K562 (cell line): ENCODE measurements at regions not wholly inside any gene's neighbourhood (a gene's known extent, or its start where the extent isn't known, plus 50 kb on each side); places are given as distances from the start of the nearest gene placed in this dataset.

Source experiments
- ATAC-seq: fragments of 200-7000 bp; cut with Tn5 transposase; 3 replicates; pipeline ENCODE4 v1.9.1; 2020; ENCODE audit warnings: moderate library complexity
- BruUV-seq: library from RNA; stranded (reverse); fragments of 400-500 nt; replicated peaks from 2 replicates; lab custom pipeline; 2021; lab: Mats Ljungman, UMichigan
- CTCF ChIA-PET: fragments of 300-600 bp; formaldehyde crosslinking; extraction: SDS; loops from one replicate; lab custom pipeline; 2021; ENCODE audit warnings: low intra/inter-chr PET ratio; lab: Yijun Ruan, JAX
- POLR2A ChIA-PET: fragments of 300-600, 350-650 bp; sonication (Branson Sonifier 250); formaldehyde crosslinking; extraction: SDS; loops from one replicate; lab custom pipeline; 2021; ENCODE audit warnings: antibody characterized with exemption, inconsistent platforms; lab: Yijun Ruan, JAX
- DNase-seq, 4 experiments: peaks; one replicate each; pipeline versions ENCODE4 v3.0.0 to v3.0.0-alpha.2; 2011 to 2018; ENCODE audit warnings: low spot score in 3 of 4, mixed read lengths in 3 of 4; ENCODE audit errors: extremely low read depth in 1 of 4
- FAIRE-seq: peaks from 2 replicates; lab custom pipeline; 2011; peaks lifted over from hg19 to GRCh38; lab: Jason Lieb, UNC
- H2AFZ ChIP-seq: 2 replicates; pipeline ENCODE4 v1.6.0; 2011; ENCODE audit warnings: low read depth, low read length, control low read depth, inconsistent platforms
- H3K27ac ChIP-seq: fragments of 200-600 bp; 3 replicates; pipeline ENCODE4 v1.8.0; 2011; ENCODE audit warnings: low read depth, mild to moderate bottlenecking, control low read depth, inconsistent platforms, low read length, moderate library complexity, mixed read lengths; ENCODE audit errors: extremely low read depth
- H3K27me3 ChIP-seq, 2 experiments: fragments of 300-600 bp in 1 of 2; 2 replicates in 1 of 2; 3 replicates in 1 of 2; pipeline versions ENCODE4 v1.6.0 to v1.8.0; 2011; ENCODE audit warnings: inconsistent platforms in 2 of 2, low read length in 2 of 2, mild to moderate bottlenecking in 1 of 2, mixed read lengths in 1 of 2, moderate library complexity in 1 of 2; ENCODE audit not compliant: control insufficient read depth in 2 of 2, insufficient read depth in 2 of 2
- H3K36me3 ChIP-seq: fragments of 300-600 bp; 3 replicates; pipeline ENCODE4 v1.8.0; 2011; ENCODE audit warnings: mild to moderate bottlenecking, low read length, inconsistent platforms; ENCODE audit not compliant: control insufficient read depth, insufficient read depth
- H3K4me1 ChIP-seq, 2 experiments: fragments of 200-600 bp in 1 of 2; replicated peaks in 1 of 2; 2 replicates in 1 of 2; 3 replicates in 1 of 2; pipeline versions ENCODE4 v1.5.1 to v1.8.0; 2011; ENCODE audit warnings: inconsistent platforms in 2 of 2, low read length in 2 of 2, mild to moderate bottlenecking in 1 of 2, mixed read lengths in 1 of 2, moderate library complexity in 1 of 2; ENCODE audit not compliant: control insufficient read depth in 2 of 2, insufficient read depth in 2 of 2
- H3K4me2 ChIP-seq: 2 replicates; pipeline ENCODE4 v1.6.1; 2011; ENCODE audit warnings: low read length, control low read depth, inconsistent platforms, mixed read lengths; ENCODE audit not compliant: insufficient read depth
- H3K4me3 ChIP-seq: fragments of 200-600 bp; sonication (generic), shearing (Covaris generic); 2 replicates; pipeline ENCODE4 v1.5.1; 2016; ENCODE audit warnings: control low read depth, inconsistent platforms
- H3K79me2 ChIP-seq: fragments of 200-600 bp; 3 replicates; pipeline ENCODE4 v1.8.0; 2011; ENCODE audit warnings: low read length, inconsistent platforms; ENCODE audit not compliant: control insufficient read depth, insufficient read depth
- H3K9ac ChIP-seq, 2 experiments: 2 replicates each; pipeline versions ENCODE4 v1.6.0 to v1.6.1; 2011; ENCODE audit warnings: low read depth in 2 of 2, low read length in 2 of 2, control low read depth in 1 of 2, inconsistent platforms in 1 of 2, mild to moderate bottlenecking in 1 of 2, mixed read lengths in 1 of 2; ENCODE audit not compliant: insufficient read depth in 1 of 2
- H3K9me1 ChIP-seq: one replicate; pipeline ENCODE4 v1.6.0; 2011; ENCODE audit warnings: inconsistent platforms, mild to moderate bottlenecking, low read length, moderate library complexity; ENCODE audit not compliant: control insufficient read depth, insufficient read depth
- H3K9me3 ChIP-seq: replicated peaks from 2 replicates; pipeline ENCODE4 v1.5.1; 2011; ENCODE audit warnings: low read depth, low read length, inconsistent platforms; ENCODE audit not compliant: control insufficient read depth, insufficient read depth
- H4K20me1 ChIP-seq: replicated peaks from 2 replicates; pipeline ENCODE4 v1.6.1; 2011; ENCODE audit warnings: low read length, inconsistent platforms, mixed read lengths; ENCODE audit not compliant: control insufficient read depth, insufficient read depth
- CEBPG ChIP-seq, 3 experiments: fragments of 200-800 bp in 1 of 3; sonication (Bioruptor generic) in 1 of 3; sonication (generic) in 1 of 3; formaldehyde crosslinking in 1 of 3; IDR thresholded peaks in 2 of 3; conservative IDR thresholded peaks in 1 of 3; 2 replicates each; pipeline versions ENCODE4 v1.6.1 to v1.8.0; 2016 to 2022; ENCODE audit warnings: missing compliant biosample characterization in 2 of 3, missing genetic modification characterization in 2 of 3, mild to moderate bottlenecking in 1 of 3, missing genetic modification reagents in 1 of 3
- ESRRA ChIP-seq: fragments of 450-650 bp; IDR thresholded peaks from 2 replicates; pipeline ENCODE4 v1.6.1; 2014; ENCODE audit warnings: low read depth, mild to moderate bottlenecking, moderate library complexity, borderline replicate concordance
- ETV5 ChIP-seq: sonication (generic); formaldehyde crosslinking; IDR thresholded peaks from 2 replicates; pipeline ENCODE4 v1.4.0; 2020; ENCODE audit warnings: low read depth, mild to moderate bottlenecking, missing genetic modification reagents
- FUS ChIP-seq: fragments of 200-400 bp; formaldehyde crosslinking; optimal IDR thresholded peaks from 2 replicates; pipeline ENCODE3; 2017; ENCODE audit warnings: low read depth, low read length
- KLF1 ChIP-seq: fragments of 450-650 bp; IDR thresholded peaks from 2 replicates; pipeline ENCODE4 v1.6.1; 2016; ENCODE audit warnings: missing genetic modification characterization, missing compliant biosample characterization
- MAFK ChIP-seq: IDR thresholded peaks from 2 replicates; pipeline ENCODE4 v1.6.1; 2011; ENCODE audit warnings: low read length, improper control_type of control experiment
- MAZ ChIP-seq, 2 experiments: fragments of 450-650 bp in 1 of 2; sonication (generic) in 1 of 2; formaldehyde crosslinking; IDR thresholded peaks in 1 of 2; conservative IDR thresholded peaks in 1 of 2; 2 replicates each; pipeline versions ENCODE4 v1.4.0 to v1.5.0; 2020; ENCODE audit warnings: mild to moderate bottlenecking in 1 of 2, missing genetic modification reagents in 1 of 2
- MIER1 ChIP-seq: fragments of 450-650 bp; IDR thresholded peaks from 2 replicates; pipeline ENCODE4 v1.6.1; 2016; ENCODE audit warnings: antibody characterized with exemption, mild to moderate bottlenecking, low read depth
- MYNN ChIP-seq, 2 experiments: sonication (generic); formaldehyde crosslinking in 1 of 2; IDR thresholded peaks; 2 replicates each; pipeline versions ENCODE4 v1.5.0 to v1.6.1; 2016 to 2020; ENCODE audit warnings: antibody characterized with exemption in 1 of 2, missing genetic modification reagents in 1 of 2
- PHB ChIP-seq: fragments of 250-450 bp; sonication (Bioruptor Pico); IDR thresholded peaks from 2 replicates; pipeline ENCODE4 v1.5.0; 2021
- SREBF1 ChIP-seq: fragments of 150-350 bp; IDR thresholded peaks from 2 replicates; pipeline ENCODE4 v1.6.1; 2014; ENCODE audit warnings: antibody characterized with exemption, low read depth, low read length, borderline replicate concordance
- STAG1 ChIP-seq: sonication (generic); formaldehyde crosslinking; IDR thresholded peaks from 2 replicates; pipeline ENCODE4 v1.5.0; 2020; ENCODE audit warnings: missing genetic modification reagents, borderline replicate concordance
- TOE1 ChIP-seq, 2 experiments: fragments of 450-650 bp in 1 of 2; sonication (generic) in 1 of 2; formaldehyde crosslinking in 1 of 2; IDR thresholded peaks; 2 replicates each; pipeline versions ENCODE4 v1.7.1 to v1.8.0; 2016 to 2022; ENCODE audit warnings: borderline replicate concordance in 2 of 2, mild to moderate bottlenecking in 2 of 2, antibody characterized with exemption in 1 of 2, inconsistent platforms in 1 of 2, low read depth in 1 of 2, missing genetic modification reagents in 1 of 2, moderate library complexity in 1 of 2
- ZKSCAN3 ChIP-seq: fragments of 250-450 bp; sonication (Bioruptor Pico); IDR thresholded peaks from 2 replicates; pipeline ENCODE4 v1.4.0; 2020
- ZNF24 ChIP-seq: fragments of 450-650 bp; IDR thresholded peaks from 2 replicates; pipeline ENCODE4 v1.6.1; 2016
- WGBS: fragments of 100-300 bp; shearing (Covaris generic); methylation state at CpG from one replicate; pipeline ENCODE4 v1.1.6; 2016; ENCODE audit warnings: low coverage, mixed read lengths; ENCODE audit not compliant: insufficient coverage; ENCODE audit errors: missing lambda C conversion rate; 5-methylcytosine and 5-hydroxymethylcytosine counted together
- in situ Hi-C: fragments of 300-500 bp; cut with MboI; formaldehyde crosslinking; loops from 4 replicates; pipeline ENCODE4 v1.15.0; 2018; ENCODE audit warnings: inconsistent platforms, mixed read lengths
- intact Hi-C: fragments of 100-400 bp; cut with micrococcal nuclease; formaldehyde crosslinking; loops from 2 replicates; pipeline ENCODE4 v1.14.2; 2022
- TF ChIP-seq, protein P1 (sequence below): fragments of 250-450 bp; sonication (Bioruptor Pico); IDR thresholded peaks from 2 replicates; pipeline ENCODE4 v1.4.0; 2020
- TF ChIP-seq, protein P2 (sequence below): fragments of 450-650 bp; formaldehyde crosslinking; IDR thresholded peaks from 2 replicates; pipeline ENCODE4 v1.4.0; 2020; ENCODE audit warnings: mild to moderate bottlenecking, moderate library complexity
- TF ChIP-seq, protein P3 (sequence below): fragments of 450-650 bp; IDR thresholded peaks from 2 replicates; pipeline ENCODE4 v1.6.1; 2018; ENCODE audit warnings: mild to moderate bottlenecking, low read depth; ENCODE audit not compliant: partially characterized antibody

DNA sequence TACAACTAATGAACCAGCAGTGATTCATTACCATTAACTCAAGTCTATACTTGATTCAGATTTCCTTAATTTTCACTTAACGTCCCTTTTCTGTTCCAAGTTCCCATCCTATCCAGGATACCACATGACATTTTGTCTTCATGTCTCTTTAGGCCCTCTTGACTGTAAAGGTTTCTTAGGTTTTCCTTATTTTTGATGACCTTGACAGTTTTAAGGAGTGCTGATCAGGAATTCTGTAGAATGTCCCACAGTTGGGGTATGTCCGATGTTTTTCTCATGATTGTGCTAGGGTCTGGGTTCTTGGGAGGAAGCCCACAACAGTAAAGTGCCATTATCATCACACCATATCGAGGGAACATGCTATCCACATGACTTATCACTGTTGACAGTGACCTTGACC lies 162.7 kb downstream of the PTPN20 start (continued):
- TF ChIP-seq MAFK = peak; percentile 27; the same call in 1 of the 2 replicates

DNA sequence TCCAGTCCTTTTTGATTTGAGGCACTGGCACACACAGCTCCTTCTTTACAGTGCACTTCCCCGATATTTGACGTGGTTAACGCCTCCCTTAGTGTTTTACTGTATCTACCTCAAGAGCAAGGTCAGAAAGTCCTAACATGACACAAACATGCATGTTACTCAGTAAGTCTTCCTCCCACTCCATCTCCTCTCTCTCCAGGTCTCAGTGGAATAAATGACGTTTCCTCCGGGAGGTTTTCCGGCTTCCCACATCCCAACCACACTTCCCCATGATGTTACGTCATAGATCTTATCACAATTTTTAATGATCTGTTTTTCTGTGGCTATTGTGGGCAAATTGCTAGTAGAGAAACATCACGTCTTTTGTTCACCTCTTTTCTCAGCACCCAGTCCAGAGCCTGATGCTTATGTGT lies 165.7 kb downstream of the PTPN20 start:
- H3K9me1 ChIP-seq = no peaks in the 10 kb centered on the region
- H3K4me2 ChIP-seq = no peak overlapping the region
- H3K9me3 ChIP-seq = no peaks in the 10 kb centered on the region
- no peaks in the 10 kb centered on the region for H3K36me3 ChIP-seq
- H2AFZ ChIP-seq = no peak overlapping the region
- no peak overlapping the region for H3K9ac ChIP-seq
- ATAC-seq (no peak), FAIRE-seq (no peak), DNase-seq (no peak)
- H3K79me2 ChIP-seq = no peaks in the 10 kb centered on the region
- intact Hi-C loops (no loop called here), in situ Hi-C loops (no loop called here)
- WGBS = under 1% methylated on average over 8 of the region's 8 CpGs
- ChIA-PET CTCF (no interaction called here), POLR2A (no interaction called here)
- H3K4me3 ChIP-seq = no peak overlapping the region
- H3K4me1 ChIP-seq = no peaks in the 10 kb centered on the region
- no TSS peak for BruUV-seq
- H3K27ac ChIP-seq = no peak overlapping the region
- H4K20me1 ChIP-seq = no peaks in the 10 kb centered on the region
- H3K27me3 ChIP-seq = peaks cover 2 to 15% of the 10 kb centered on the region in 2 experiments
- TF ChIP-seq TOE1 (IDR thresholded peaks at IDR 0.05; ENCODE audit: borderline replicate concordance) (no peak), TOE1 (CRISPR knock-in tag; IDR thresholded peaks at IDR 0.05; ENCODE audit: borderline replicate concordance, low read depth) (no peak), MYNN (IDR thresholded peaks at IDR 0.05) (no peak), MYNN (CRISPR knock-in tag; IDR thresholded peaks at IDR 0.05) (no peak), KLF1 (tag) (no peak), ZNF24 (no peak), STAG1 (no peak), ETV5 (no peak), ZKSCAN3 (no peak), PHB (CRISPR knock-in tag) (no peak), SREBF1 (no peak), MIER1 (no peak), ESRRA (no peak), FUS (no peak), CEBPG (CRISPR knock-in tag; IDR thresholded peaks at IDR 0.05) (no peak), CEBPG (tag; conservative IDR thresholded peaks at IDR 0.05 in 1 of 2, IDR thresholded peaks at IDR 0.05 in 1 of 2) (peak in 1 of 2 experiments; percentile 67; a peak in 2 of 4 replicates), MAZ (CRISPR knock-in tag; conservative IDR thresholded peaks at IDR 0.05 in 1 of 2, IDR thresholded peaks at IDR 0.05 in 1 of 2) (no peak)
- TF ChIP-seq, protein P1, sequence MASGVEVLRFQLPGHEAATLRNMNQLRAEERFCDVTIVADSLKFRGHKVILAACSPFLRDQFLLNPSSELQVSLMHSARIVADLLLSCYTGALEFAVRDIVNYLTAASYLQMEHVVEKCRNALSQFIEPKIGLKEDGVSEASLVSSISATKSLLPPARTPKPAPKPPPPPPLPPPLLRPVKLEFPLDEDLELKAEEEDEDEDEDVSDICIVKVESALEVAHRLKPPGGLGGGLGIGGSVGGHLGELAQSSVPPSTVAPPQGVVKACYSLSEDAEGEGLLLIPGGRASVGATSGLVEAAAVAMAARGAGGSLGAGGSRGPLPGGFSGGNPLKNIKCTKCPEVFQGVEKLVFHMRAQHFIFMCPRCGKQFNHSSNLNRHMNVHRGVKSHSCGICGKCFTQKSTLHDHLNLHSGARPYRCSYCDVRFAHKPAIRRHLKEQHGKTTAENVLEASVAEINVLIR (CRISPR knock-in tag) = no peak
- TF ChIP-seq, protein P2, sequence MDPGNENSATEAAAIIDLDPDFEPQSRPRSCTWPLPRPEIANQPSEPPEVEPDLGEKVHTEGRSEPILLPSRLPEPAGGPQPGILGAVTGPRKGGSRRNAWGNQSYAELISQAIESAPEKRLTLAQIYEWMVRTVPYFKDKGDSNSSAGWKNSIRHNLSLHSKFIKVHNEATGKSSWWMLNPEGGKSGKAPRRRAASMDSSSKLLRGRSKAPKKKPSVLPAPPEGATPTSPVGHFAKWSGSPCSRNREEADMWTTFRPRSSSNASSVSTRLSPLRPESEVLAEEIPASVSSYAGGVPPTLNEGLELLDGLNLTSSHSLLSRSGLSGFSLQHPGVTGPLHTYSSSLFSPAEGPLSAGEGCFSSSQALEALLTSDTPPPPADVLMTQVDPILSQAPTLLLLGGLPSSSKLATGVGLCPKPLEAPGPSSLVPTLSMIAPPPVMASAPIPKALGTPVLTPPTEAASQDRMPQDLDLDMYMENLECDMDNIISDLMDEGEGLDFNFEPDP (CRISPR knock-in tag) = no peak
- TF ChIP-seq, protein P3, sequence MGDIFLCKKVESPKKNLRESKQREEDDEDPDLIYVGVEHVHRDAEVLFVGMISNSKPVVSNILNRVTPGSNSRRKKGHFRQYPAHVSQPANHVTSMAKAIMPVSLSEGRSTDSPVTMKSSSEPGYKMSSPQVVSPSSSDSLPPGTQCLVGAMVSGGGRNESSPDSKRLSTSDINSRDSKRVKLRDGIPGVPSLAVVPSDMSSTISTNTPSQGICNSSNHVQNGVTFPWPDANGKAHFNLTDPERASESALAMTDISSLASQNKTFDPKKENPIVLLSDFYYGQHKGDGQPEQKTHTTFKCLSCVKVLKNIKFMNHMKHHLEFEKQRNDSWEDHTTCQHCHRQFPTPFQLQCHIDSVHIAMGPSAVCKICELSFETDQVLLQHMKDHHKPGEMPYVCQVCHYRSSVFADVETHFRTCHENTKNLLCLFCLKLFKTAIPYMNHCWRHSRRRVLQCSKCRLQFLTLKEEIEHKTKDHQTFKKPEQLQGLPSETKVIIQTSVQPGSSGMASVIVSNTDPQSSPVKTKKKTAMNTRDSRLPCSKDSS = no peak
